ENCODE measurements at regions not wholly inside any gene's neighbourhood (a gene's known extent, or its start where the extent isn't known, plus 50 kb on each side); places are given as distances from the start of the nearest gene placed in this dataset.

DNA sequence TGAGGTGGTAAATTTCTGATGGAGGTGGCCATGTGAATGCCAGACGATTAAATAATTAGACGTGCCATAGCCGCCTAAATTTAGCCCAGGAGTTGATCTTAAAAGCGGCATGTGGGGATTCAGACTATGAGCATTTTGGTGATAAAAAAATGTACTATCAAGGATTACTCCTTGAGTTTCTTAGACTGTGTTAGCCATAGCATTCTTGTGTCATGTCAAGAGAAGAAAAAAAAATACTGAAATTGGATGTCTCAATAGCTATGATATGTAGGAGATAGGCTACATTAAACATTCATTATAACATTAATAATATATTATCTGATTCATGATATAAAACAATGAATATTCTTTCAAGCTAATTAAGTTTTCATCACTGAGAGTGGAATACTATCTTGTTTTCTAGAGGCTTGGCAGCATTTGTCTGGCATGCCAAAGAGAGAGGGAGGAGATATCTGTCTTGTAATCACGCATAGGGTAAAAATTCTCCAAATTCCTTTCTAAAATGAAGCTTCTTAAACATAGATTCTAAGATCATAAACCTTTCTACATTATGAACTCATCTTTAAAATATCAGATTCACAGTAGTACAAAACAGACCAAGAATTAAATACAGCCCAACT is 727.0 kb downstream of the C12orf50 start:
- no peak for TF ChIP-seq CTCF (IDR thresholded peaks at IDR 0.05; ENCODE audit: low read depth, low read length)
- no peak overlapping the region for H3K4me3 ChIP-seq (replicated peaks in 1 of 2; ENCODE audit: low read depth in 2 of 2, low read length in 2 of 2)
- no peak for DNase-seq (ENCODE audit: low read depth in 2 of 2)

DNA sequence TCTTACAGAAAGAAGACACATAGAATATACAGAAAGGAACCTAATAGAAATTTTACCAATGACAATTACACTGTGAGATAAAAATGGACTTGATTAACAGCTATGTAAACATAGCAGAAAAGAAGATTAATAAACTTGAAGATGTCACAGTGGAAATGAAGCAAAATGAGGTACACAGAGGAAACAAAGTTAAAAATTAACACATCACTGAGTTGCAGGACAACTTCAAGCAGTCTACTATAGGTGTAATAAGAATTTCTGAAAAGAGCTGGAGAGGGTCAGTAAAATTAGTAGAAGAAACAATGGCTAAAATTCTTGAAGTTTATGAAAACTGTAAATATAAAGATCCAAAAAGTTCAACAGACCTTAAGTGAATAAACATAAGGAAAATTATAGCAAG is 738.7 kb downstream of the C12orf50 start:
- no peak for TF ChIP-seq CTCF (IDR thresholded peaks at IDR 0.05; ENCODE audit: low read depth, low read length)
- H3K4me3 ChIP-seq (replicated peaks in 1 of 2; ENCODE audit: low read depth in 2 of 2, low read length in 2 of 2): no peak overlapping the region
- DNase-seq (ENCODE audit: low read depth in 2 of 2): no peak

- TF ChIP-seq CTCF (IDR thresholded peaks at IDR 0.05; ENCODE audit: low read depth, low read length): no peak
- no peak overlapping the region for H3K4me3 ChIP-seq (replicated peaks in 1 of 2; ENCODE audit: low read depth in 2 of 2, low read length in 2 of 2)
- DNase-seq (ENCODE audit: low read depth in 2 of 2): no peak
Measured at GRCh38 chr12:87283886-87284285, 745.3 kb downstream of the C12orf50 start.

GRCh38 chr12:87283111-87283510 is 746.1 kb downstream of the C12orf50 start:
- H3K4me3 ChIP-seq (replicated peaks in 1 of 2; ENCODE audit: low read depth in 2 of 2, low read length in 2 of 2): no peak overlapping the region
- TF ChIP-seq CTCF (IDR thresholded peaks at IDR 0.05; ENCODE audit: low read depth, low read length): no peak

DNA sequence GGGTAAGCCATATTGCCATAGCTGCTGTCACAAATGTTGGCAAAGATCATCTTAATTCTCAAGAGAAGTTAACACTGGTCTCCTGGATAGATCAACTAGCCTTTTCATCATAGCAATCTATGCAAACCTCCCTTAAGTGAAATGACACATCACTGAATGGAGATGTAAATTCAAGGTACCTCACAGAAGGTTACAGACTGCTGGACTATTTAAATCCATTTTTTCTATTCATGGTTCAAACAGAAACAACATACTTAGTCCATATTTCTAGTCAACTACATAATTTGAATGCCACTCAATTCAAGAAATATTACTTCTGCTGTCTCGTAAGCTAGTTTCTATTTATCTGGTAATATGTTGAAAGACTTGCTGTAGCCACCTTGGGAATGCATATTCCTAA is 748.3 kb downstream of the C12orf50 start:
- H3K4me3 ChIP-seq (replicated peaks in 1 of 2; ENCODE audit: low read depth in 2 of 2, low read length in 2 of 2): no peak overlapping the region
- no peak for TF ChIP-seq CTCF (IDR thresholded peaks at IDR 0.05; ENCODE audit: low read depth, low read length)
- DNase-seq (ENCODE audit: low read depth in 2 of 2): no peak

More at GRCh38 chr12:87283111-87283510, 746.1 kb downstream of the C12orf50 start:
- DNase-seq (ENCODE audit: low read depth in 2 of 2): no peak

DNA sequence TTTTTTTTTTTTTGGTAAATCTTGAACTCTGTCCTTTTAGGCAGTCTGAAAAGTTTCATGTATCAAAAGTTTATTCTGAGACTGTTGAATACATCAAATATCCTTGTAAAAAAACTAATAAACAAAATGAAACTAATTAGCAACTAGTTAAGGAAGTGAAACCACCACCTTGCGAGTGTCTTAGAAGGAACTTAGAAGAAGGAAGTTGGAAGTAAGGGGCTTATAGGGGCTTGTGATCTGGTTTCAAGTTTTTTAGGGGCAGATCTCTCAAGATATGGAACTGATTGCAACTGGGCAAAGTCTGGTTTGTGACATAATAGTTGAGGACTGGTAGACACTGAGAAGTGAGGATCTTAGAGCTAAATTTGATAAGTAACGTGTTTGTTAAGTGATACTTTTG is 748.8 kb downstream of the C12orf50 start:
- no peak for DNase-seq (ENCODE audit: low read depth in 2 of 2)
- no peak overlapping the region for H3K4me3 ChIP-seq (replicated peaks in 1 of 2; ENCODE audit: low read depth in 2 of 2, low read length in 2 of 2)
- no peak for TF ChIP-seq CTCF (IDR thresholded peaks at IDR 0.05; ENCODE audit: low read depth, low read length)
